K562 (cell line): ENCODE measurements at regions not wholly inside any gene's neighbourhood (a gene's known extent, or its start where the extent isn't known, plus 50 kb on each side); places are given as distances from the start of the nearest gene placed in this dataset.

ENCODE experiments used
- ATAC-seq: fragments of 200-7000 bp; cut with Tn5 transposase; 3 replicates; pipeline ENCODE4 v1.9.1; 2020; ENCODE audit warnings: moderate library complexity
- BruUV-seq: library from RNA; stranded (reverse); fragments of 400-500 nt; replicated peaks from 2 replicates; lab custom pipeline; 2021; lab: Mats Ljungman, UMichigan
- CTCF ChIA-PET: fragments of 300-600 bp; formaldehyde crosslinking; extraction: SDS; loops from one replicate; lab custom pipeline; 2021; ENCODE audit warnings: low intra/inter-chr PET ratio; lab: Yijun Ruan, JAX
- POLR2A ChIA-PET: fragments of 300-600, 350-650 bp; sonication (Branson Sonifier 250); formaldehyde crosslinking; extraction: SDS; loops from one replicate; lab custom pipeline; 2021; ENCODE audit warnings: antibody characterized with exemption, inconsistent platforms; lab: Yijun Ruan, JAX
- DNase-seq, 4 experiments: peaks; one replicate each; pipeline versions ENCODE4 v3.0.0 to v3.0.0-alpha.2; 2011 to 2018; ENCODE audit warnings: low spot score in 3 of 4, mixed read lengths in 3 of 4; ENCODE audit errors: extremely low read depth in 1 of 4
- FAIRE-seq: peaks from 2 replicates; lab custom pipeline; 2011; peaks lifted over from hg19 to GRCh38; lab: Jason Lieb, UNC
- H2AFZ ChIP-seq: 2 replicates; pipeline ENCODE4 v1.6.0; 2011; ENCODE audit warnings: low read depth, low read length, control low read depth, inconsistent platforms
- H3K27ac ChIP-seq: fragments of 200-600 bp; 3 replicates; pipeline ENCODE4 v1.8.0; 2011; ENCODE audit warnings: low read depth, mild to moderate bottlenecking, control low read depth, inconsistent platforms, low read length, moderate library complexity, mixed read lengths; ENCODE audit errors: extremely low read depth
- H3K27me3 ChIP-seq, 2 experiments: fragments of 300-600 bp in 1 of 2; 2 replicates in 1 of 2; 3 replicates in 1 of 2; pipeline versions ENCODE4 v1.6.0 to v1.8.0; 2011; ENCODE audit warnings: inconsistent platforms in 2 of 2, low read length in 2 of 2, mild to moderate bottlenecking in 1 of 2, mixed read lengths in 1 of 2, moderate library complexity in 1 of 2; ENCODE audit not compliant: control insufficient read depth in 2 of 2, insufficient read depth in 2 of 2
- H3K36me3 ChIP-seq: fragments of 300-600 bp; 3 replicates; pipeline ENCODE4 v1.8.0; 2011; ENCODE audit warnings: mild to moderate bottlenecking, low read length, inconsistent platforms; ENCODE audit not compliant: control insufficient read depth, insufficient read depth
- H3K4me1 ChIP-seq, 2 experiments: fragments of 200-600 bp in 1 of 2; replicated peaks in 1 of 2; 2 replicates in 1 of 2; 3 replicates in 1 of 2; pipeline versions ENCODE4 v1.5.1 to v1.8.0; 2011; ENCODE audit warnings: inconsistent platforms in 2 of 2, low read length in 2 of 2, mild to moderate bottlenecking in 1 of 2, mixed read lengths in 1 of 2, moderate library complexity in 1 of 2; ENCODE audit not compliant: control insufficient read depth in 2 of 2, insufficient read depth in 2 of 2
- H3K4me2 ChIP-seq: 2 replicates; pipeline ENCODE4 v1.6.1; 2011; ENCODE audit warnings: low read length, control low read depth, inconsistent platforms, mixed read lengths; ENCODE audit not compliant: insufficient read depth
- H3K4me3 ChIP-seq: fragments of 200-600 bp; sonication (generic), shearing (Covaris generic); 2 replicates; pipeline ENCODE4 v1.5.1; 2016; ENCODE audit warnings: control low read depth, inconsistent platforms
- H3K79me2 ChIP-seq: fragments of 200-600 bp; 3 replicates; pipeline ENCODE4 v1.8.0; 2011; ENCODE audit warnings: low read length, inconsistent platforms; ENCODE audit not compliant: control insufficient read depth, insufficient read depth
- H3K9ac ChIP-seq, 2 experiments: 2 replicates each; pipeline versions ENCODE4 v1.6.0 to v1.6.1; 2011; ENCODE audit warnings: low read depth in 2 of 2, low read length in 2 of 2, control low read depth in 1 of 2, inconsistent platforms in 1 of 2, mild to moderate bottlenecking in 1 of 2, mixed read lengths in 1 of 2; ENCODE audit not compliant: insufficient read depth in 1 of 2
- H3K9me1 ChIP-seq: one replicate; pipeline ENCODE4 v1.6.0; 2011; ENCODE audit warnings: inconsistent platforms, mild to moderate bottlenecking, low read length, moderate library complexity; ENCODE audit not compliant: control insufficient read depth, insufficient read depth
- H3K9me3 ChIP-seq: replicated peaks from 2 replicates; pipeline ENCODE4 v1.5.1; 2011; ENCODE audit warnings: low read depth, low read length, inconsistent platforms; ENCODE audit not compliant: control insufficient read depth, insufficient read depth
- H4K20me1 ChIP-seq: replicated peaks from 2 replicates; pipeline ENCODE4 v1.6.1; 2011; ENCODE audit warnings: low read length, inconsistent platforms, mixed read lengths; ENCODE audit not compliant: control insufficient read depth, insufficient read depth
- ATF2 ChIP-seq: sonication (generic); formaldehyde crosslinking; IDR thresholded peaks from 2 replicates; pipeline ENCODE4 v1.8.1; 2022; ENCODE audit warnings: missing genetic modification reagents
- CBX1 ChIP-seq: sonication (generic); IDR thresholded peaks from 2 replicates; pipeline ENCODE4 v1.6.1; 2016; ENCODE audit warnings: antibody characterized with exemption, low read depth, mild to moderate bottlenecking
- E2F8 ChIP-seq: fragments of 450-650 bp; IDR thresholded peaks from 2 replicates; pipeline ENCODE4 v1.7.1; 2018; ENCODE audit warnings: mild to moderate bottlenecking, low read depth; ENCODE audit not compliant: partially characterized antibody
- FOXP1 ChIP-seq: sonication (generic); formaldehyde crosslinking; IDR thresholded peaks from 2 replicates; pipeline ENCODE4 v1.8.0; 2022; ENCODE audit warnings: mild to moderate bottlenecking, missing genetic modification reagents
- FUS ChIP-seq: fragments of 200-400 bp; formaldehyde crosslinking; optimal IDR thresholded peaks from 2 replicates; pipeline ENCODE3; 2017; ENCODE audit warnings: low read depth, low read length
- HDAC8 ChIP-seq: fragments of 450-650 bp; IDR thresholded peaks from 2 replicates; pipeline ENCODE4 v1.6.1; 2016; ENCODE audit warnings: mild to moderate bottlenecking, missing genetic modification characterization, moderate library complexity, missing compliant biosample characterization
- IRF2 ChIP-seq: sonication (generic); formaldehyde crosslinking; IDR thresholded peaks from 2 replicates; pipeline ENCODE4 v1.8.1; 2022; ENCODE audit warnings: mild to moderate bottlenecking, missing genetic modification reagents
- PTBP1 ChIP-seq: fragments of 200-400 bp; formaldehyde crosslinking; IDR thresholded peaks from 2 replicates; pipeline ENCODE4 v1.6.1; 2017; ENCODE audit warnings: low read depth, low read length
- SRSF9 ChIP-seq: fragments of 200-400 bp; formaldehyde crosslinking; IDR thresholded peaks from 2 replicates; pipeline ENCODE4 v1.6.1; 2017; ENCODE audit warnings: low read depth, low read length, borderline replicate concordance
- THRB ChIP-seq: fragments of 450-650 bp; formaldehyde crosslinking; conservative IDR thresholded peaks from 2 replicates; pipeline ENCODE4 v1.4.0; 2022; ENCODE audit warnings: mild to moderate bottlenecking, missing genetic modification characterization
- ZBTB11 ChIP-seq, 3 experiments: fragments of 200-800 bp in 1 of 3; fragments of 250-450 bp in 1 of 3; fragments of 450-650 bp in 1 of 3; sonication (Bioruptor Pico) in 1 of 3; sonication (Bioruptor generic) in 1 of 3; formaldehyde crosslinking in 1 of 3; IDR thresholded peaks; 2 replicates each; pipeline versions ENCODE4 v1.6.1 to v1.8.0; 2016 to 2022; ENCODE audit warnings: mild to moderate bottlenecking in 2 of 3, missing genetic modification characterization in 2 of 3, missing compliant biosample characterization in 1 of 3, moderate library complexity in 1 of 3
- ZKSCAN1 ChIP-seq: fragments of 150-350 bp; IDR thresholded peaks from 2 replicates; pipeline ENCODE4 v1.6.1; 2016; ENCODE audit warnings: low read depth, low read length
- ZNF197 ChIP-seq: fragments of 200-800 bp; sonication (Bioruptor generic); IDR thresholded peaks from 2 replicates; pipeline ENCODE4 v1.6.1; 2016; ENCODE audit warnings: low read depth, missing genetic modification characterization, missing compliant biosample characterization
- ZNF764 ChIP-seq: fragments of 250-450 bp; sonication (Bioruptor Pico); IDR thresholded peaks from 2 replicates; pipeline ENCODE4 v1.4.0; 2020; ENCODE audit warnings: low read depth, mild to moderate bottlenecking, moderate library complexity
- ZSCAN29 ChIP-seq: fragments of 450-650 bp; IDR thresholded peaks from 2 replicates; pipeline ENCODE4 v1.6.1; 2017
- WGBS: fragments of 100-300 bp; shearing (Covaris generic); methylation state at CpG from one replicate; pipeline ENCODE4 v1.1.6; 2016; ENCODE audit warnings: low coverage, mixed read lengths; ENCODE audit not compliant: insufficient coverage; ENCODE audit errors: missing lambda C conversion rate; 5-methylcytosine and 5-hydroxymethylcytosine counted together
- in situ Hi-C: fragments of 300-500 bp; cut with MboI; formaldehyde crosslinking; loops from 4 replicates; pipeline ENCODE4 v1.15.0; 2018; ENCODE audit warnings: inconsistent platforms, mixed read lengths
- intact Hi-C: fragments of 100-400 bp; cut with micrococcal nuclease; formaldehyde crosslinking; loops from 2 replicates; pipeline ENCODE4 v1.14.2; 2022

- CTCF ChIA-PET = no interaction called here
Observed at GRCh38 chr6:91267246-91267645, 680.4 kb upstream of the MAP3K7 start.

More at GRCh38 chr6:91267246-91267645, 680.4 kb upstream of the MAP3K7 start:
- Histone ChIP-seq H3K9me3 (no peaks in the 10 kb centered on the region; the same call in 1 of the 2 replicates), H3K36me3 (no peaks in the 10 kb centered on the region), H3K9me1 (no peaks in the 10 kb centered on the region), H3K4me1 (no peaks in the 10 kb centered on the region), H3K4me3 (no peak overlapping the region)
- no peak for ATAC-seq
- TF ChIP-seq ZNF197 = no peak
- TF ChIP-seq HDAC8 (tag) = no peak
- no peak for TF ChIP-seq THRB (CRISPR knock-in tag)
- TF ChIP-seq ATF2 = no peak
- no peak for TF ChIP-seq E2F8
- no peak for TF ChIP-seq FOXP1
- no peak for TF ChIP-seq ZSCAN29
- TF ChIP-seq CBX1 = no peak
- TF ChIP-seq IRF2 (CRISPR knock-in tag) = no peak
- no peak for TF ChIP-seq ZNF764
- no peak for TF ChIP-seq PTBP1
- no peak for TF ChIP-seq SRSF9
- TF ChIP-seq ZBTB11 (CRISPR knock-in tag; IDR thresholded peaks at IDR 0.05) = no peak
- no peak for TF ChIP-seq ZKSCAN1
- TF ChIP-seq FUS = no peak
- TF ChIP-seq, all 486 proteins: peak for 0
- in situ Hi-C loops (no loop called here), intact Hi-C loops (no loop called here)
- Histone ChIP-seq H3K79me2 (no peaks in the 10 kb centered on the region), H3K27ac (no peak overlapping the region), H3K9ac (no peak overlapping the region), H4K20me1 (no peaks in the 10 kb centered on the region), H3K27me3 (no peaks in the 10 kb centered on the region), H3K4me2 (no peak overlapping the region), H2AFZ (no peak overlapping the region)
- DNase-seq (no peak), FAIRE-seq (no peak)
- BruUV-seq = no TSS peak
- POLR2A ChIA-PET = no interaction called here
- 4% methylated on average over 6 of the region's 6 CpGs for WGBS
